Thymus (tissue), 11 donors: ENCODE measurements at regions not wholly inside any gene's neighbourhood (a gene's known extent, or its start where the extent isn't known, plus 50 kb on each side); places are given as distances from the start of the nearest gene placed in this dataset.

Source experiments
- DNase-seq, 9 donors: peaks; one replicate each; pipeline ENCODE4 v3.0.0-alpha.2; 2013; ENCODE audit warnings: low spot score in 9 of 9, low read depth in 6 of 9, missing footprints in 1 of 9
- H3K27ac ChIP-seq, 2 donors: one replicate each; pipeline ENCODE4 v1.5.1; 2013; ENCODE audit warnings: control low read depth in 1 of 2, low read depth in 1 of 2, low read length in 1 of 2, mild to moderate bottlenecking in 1 of 2, moderate library complexity in 1 of 2
- H3K27me3 ChIP-seq, 2 donors: one replicate each; pipeline ENCODE4 v1.5.1; 2013; ENCODE audit warnings: low read length in 1 of 2; ENCODE audit not compliant: control insufficient read depth in 2 of 2, insufficient read depth in 1 of 2
- H3K36me3 ChIP-seq, 2 donors: one replicate each; pipeline ENCODE4 v1.5.1; 2013; ENCODE audit warnings: low read length in 1 of 2, mild to moderate bottlenecking in 1 of 2, moderate library complexity in 1 of 2; ENCODE audit not compliant: control insufficient read depth in 2 of 2, insufficient read depth in 2 of 2
- H3K4me1 ChIP-seq, 2 donors: one replicate each; pipeline ENCODE4 v1.5.1; 2013; ENCODE audit warnings: low read length in 2 of 2; ENCODE audit not compliant: control insufficient read depth in 2 of 2, insufficient read depth in 2 of 2
- H3K4me3 ChIP-seq, 2 donors: one replicate each; pipeline ENCODE4 v1.5.1; 2013; ENCODE audit warnings: low read length in 2 of 2, control low read depth in 1 of 2, mild to moderate bottlenecking in 1 of 2
- H3K9me3 ChIP-seq, 2 donors: one replicate each; pipeline ENCODE4 v1.5.1; 2013; ENCODE audit warnings: low read length in 1 of 2, mild to moderate bottlenecking in 1 of 2; ENCODE audit not compliant: control insufficient read depth in 2 of 2, insufficient read depth in 1 of 2
- WGBS: extraction: QIAGEN DNeasy Blood & Tissue Kit; methylation state at CpG from one replicate; pipeline ENCODE4 v1.1.7; 2013; 5-methylcytosine and 5-hydroxymethylcytosine counted together
- donor health status: healthy.

- no peak for DNase-seq
- no peaks in the 10 kb centered on the region for H3K4me1 ChIP-seq
- no peaks in the 10 kb centered on the region for H3K9me3 ChIP-seq
- H3K4me3 ChIP-seq: no peak overlapping the region
- no peak overlapping the region for H3K27ac ChIP-seq
- WGBS: 87% methylated on average over 3 of the region's 3 CpGs
- H3K36me3 ChIP-seq: no peaks in the 10 kb centered on the region
- H3K27me3 ChIP-seq: no peaks in the 10 kb centered on the region
Observed at GRCh38 chrX:122583551-122583950, 600.5 kb upstream of the GRIA3 start.

DNA sequence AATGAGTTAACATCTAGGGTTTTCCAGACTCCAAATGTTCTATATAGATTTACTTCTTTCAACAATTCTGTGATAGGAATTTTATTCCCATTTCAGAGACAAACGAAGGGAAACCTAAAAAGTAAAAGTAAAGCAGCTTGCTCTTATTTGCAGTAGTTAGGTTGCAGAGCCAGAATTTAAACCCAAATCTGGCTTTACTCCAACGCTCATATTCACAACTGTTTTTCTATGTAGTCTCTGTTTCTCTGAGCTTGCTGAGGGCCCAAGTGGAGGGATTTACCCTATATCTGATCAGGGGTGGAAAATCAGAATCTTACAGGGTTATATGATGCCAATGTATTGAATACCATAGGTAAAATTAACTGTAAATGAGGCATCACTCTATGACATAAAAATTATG, 599.1 kb upstream of the GRIA3 start:
- WGBS: 82% methylated on average over 2 of the region's 2 CpGs
- no peak for DNase-seq
- no peaks in the 10 kb centered on the region for H3K27me3 ChIP-seq
- H3K9me3 ChIP-seq: no peaks in the 10 kb centered on the region
- no peaks in the 10 kb centered on the region for H3K4me1 ChIP-seq
- H3K4me3 ChIP-seq: no peak overlapping the region
- no peaks in the 10 kb centered on the region for H3K36me3 ChIP-seq
- no peak overlapping the region for H3K27ac ChIP-seq

DNA sequence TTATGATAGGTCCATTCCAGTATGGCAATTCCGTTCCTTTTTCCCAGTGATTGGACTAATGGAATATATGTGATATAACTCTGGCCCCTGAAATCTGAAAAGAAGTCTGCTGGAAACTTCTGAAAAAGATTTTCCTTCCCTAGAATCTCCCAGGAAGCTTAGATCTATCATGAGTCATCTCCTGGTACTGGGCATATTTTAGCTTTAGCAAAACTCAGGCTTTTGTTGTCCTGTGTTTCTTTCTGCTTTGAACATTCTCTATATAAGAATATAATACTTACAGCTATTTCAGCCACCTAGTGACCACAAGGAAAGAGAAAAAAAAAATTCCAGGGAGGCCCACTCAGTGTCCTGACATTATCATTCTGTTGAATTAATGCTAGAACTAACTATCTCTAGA, 597.2 kb upstream of the GRIA3 start:
- WGBS: 95% methylated on average over 1 of the region's 1 CpG
- H3K36me3 ChIP-seq: no peaks in the 10 kb centered on the region
- H3K4me3 ChIP-seq: no peak overlapping the region
- H3K27ac ChIP-seq: no peak overlapping the region
- no peaks in the 10 kb centered on the region for H3K4me1 ChIP-seq
- no peaks in the 10 kb centered on the region for H3K9me3 ChIP-seq
- no peak for DNase-seq
- H3K27me3 ChIP-seq: no peaks in the 10 kb centered on the region

- H3K36me3 ChIP-seq: no peaks in the 10 kb centered on the region
- no peak overlapping the region for H3K27ac ChIP-seq
- no peaks in the 10 kb centered on the region for H3K9me3 ChIP-seq
- no peak for DNase-seq
- H3K4me1 ChIP-seq: no peaks in the 10 kb centered on the region
- WGBS: 66% methylated on average over 2 of the region's 2 CpGs
- no peak overlapping the region for H3K4me3 ChIP-seq
- H3K27me3 ChIP-seq: no peaks in the 10 kb centered on the region
Observed at GRCh38 chrX:122591546-122591945, 592.5 kb upstream of the GRIA3 start.

- Histone ChIP-seq H3K27ac (no peak overlapping the region), H3K36me3 (no peaks in the 10 kb centered on the region), H3K9me3 (no peaks in the 10 kb centered on the region), H3K4me1 (no peaks in the 10 kb centered on the region), H3K27me3 (no peaks in the 10 kb centered on the region), H3K4me3 (no peak overlapping the region)
- no peak for DNase-seq
Observed at GRCh38 chrX:122596998-122597397, 587.1 kb upstream of the GRIA3 start.

DNA sequence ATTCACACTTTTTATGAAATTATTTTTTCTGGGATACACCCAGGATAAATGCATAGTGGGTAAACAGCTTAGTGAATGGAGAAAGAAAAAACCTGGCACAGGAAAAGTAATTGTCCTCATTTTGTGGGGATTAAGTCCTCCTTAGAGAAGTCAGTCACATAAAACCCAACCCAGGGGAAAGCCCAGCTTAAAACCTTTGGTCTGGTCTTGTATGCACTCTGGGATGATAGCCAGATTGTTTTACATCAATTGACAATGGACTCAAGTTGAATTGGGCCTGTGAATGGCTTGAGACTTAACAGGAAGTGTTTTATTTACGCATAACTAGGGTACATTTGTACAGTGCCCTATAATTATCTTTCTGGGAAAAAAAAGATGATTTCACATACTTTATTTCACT, 561.3 kb upstream of the GRIA3 start:
- no peak for DNase-seq
- 94% methylated on average over 1 of the region's 1 CpG for WGBS
- peaks cover 0 to 4% of the 10 kb centered on the region in 2 donors for H3K9me3 ChIP-seq

GRCh38 chrX:122625239-122625638, 558.8 kb upstream of the GRIA3 start:
- Histone ChIP-seq H3K4me3 (no peak overlapping the region), H3K9me3 (peaks cover 0 to 4% of the 10 kb centered on the region in 2 donors), H3K4me1 (no peaks in the 10 kb centered on the region), H3K27me3 (no peaks in the 10 kb centered on the region), H3K27ac (no peak overlapping the region), H3K36me3 (no peaks in the 10 kb centered on the region)
- 96% methylated on average over 2 of the region's 2 CpGs for WGBS
- no peak for DNase-seq

More for the DNA sequence above, 561.3 kb upstream of the GRIA3 start:
- no peaks in the 10 kb centered on the region for H3K36me3 ChIP-seq
- H3K27me3 ChIP-seq: no peaks in the 10 kb centered on the region
- no peak overlapping the region for H3K4me3 ChIP-seq
- no peak overlapping the region for H3K27ac ChIP-seq
- H3K4me1 ChIP-seq: no peaks in the 10 kb centered on the region

DNA sequence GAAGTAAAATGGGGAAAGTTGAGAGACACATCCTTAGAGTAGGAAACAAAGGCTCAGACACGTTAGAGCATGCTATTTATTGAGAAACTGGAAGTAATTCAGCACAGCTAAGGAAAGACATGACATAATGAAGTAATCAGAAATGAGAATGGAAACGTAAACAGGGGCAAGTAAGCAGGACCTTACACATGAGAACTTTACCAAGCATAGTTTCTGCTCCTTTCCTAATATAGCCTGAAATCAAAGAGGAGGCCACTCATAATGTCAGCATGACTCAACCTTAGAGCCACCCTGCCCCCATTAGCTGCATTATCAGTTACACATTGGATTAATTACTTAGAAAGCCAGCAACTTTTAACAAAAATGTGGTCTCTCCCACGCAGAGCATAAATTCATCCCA, 558.3 kb upstream of the GRIA3 start:
- Histone ChIP-seq H3K4me3 (no peak overlapping the region), H3K36me3 (no peaks in the 10 kb centered on the region), H3K4me1 (no peaks in the 10 kb centered on the region), H3K27ac (no peak overlapping the region), H3K9me3 (peaks cover 0 to 4% of the 10 kb centered on the region in 2 donors), H3K27me3 (no peaks in the 10 kb centered on the region)
- whole genome bisulfite sequencing: 46% methylated on average over 3 of the region's 3 CpGs
- no peak for DNase-seq

DNA sequence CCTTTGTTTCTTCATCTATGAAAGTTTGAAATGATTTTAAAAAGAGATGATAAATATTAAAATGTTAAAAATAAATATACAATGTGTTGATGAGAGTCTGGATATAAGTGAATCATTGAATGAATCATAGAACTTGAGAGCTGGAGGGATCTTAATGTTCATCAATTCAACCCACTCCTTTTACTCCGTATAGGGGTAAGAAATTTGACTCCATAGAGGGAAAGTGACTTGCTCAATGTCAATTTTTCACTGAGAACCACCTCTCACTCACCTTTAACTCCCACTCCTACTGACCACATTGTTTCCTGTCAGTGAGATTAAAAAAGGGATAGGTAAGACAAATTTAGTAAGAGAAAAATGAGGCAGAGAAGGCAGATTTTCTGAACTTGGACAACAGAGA, 557.2 kb upstream of the GRIA3 start:
- H3K27ac ChIP-seq: no peak overlapping the region
- H3K36me3 ChIP-seq: no peaks in the 10 kb centered on the region
- 82% methylated on average over 1 of the region's 1 CpG for WGBS
- no peak for DNase-seq
- H3K4me3 ChIP-seq: no peak overlapping the region
- no peaks in the 10 kb centered on the region for H3K27me3 ChIP-seq
- H3K9me3 ChIP-seq: no peaks in the 10 kb centered on the region
- H3K4me1 ChIP-seq: no peaks in the 10 kb centered on the region

GRCh38 chrX:122641136-122641535, 542.9 kb upstream of the GRIA3 start:
- H3K4me3 ChIP-seq: no peak overlapping the region
- DNase-seq: no peak
- no peaks in the 10 kb centered on the region for H3K27me3 ChIP-seq
- no peaks in the 10 kb centered on the region for H3K36me3 ChIP-seq
- H3K27ac ChIP-seq: no peak overlapping the region
- no peaks in the 10 kb centered on the region for H3K4me1 ChIP-seq
- H3K9me3 ChIP-seq: peaks cover 0 to 3% of the 10 kb centered on the region in 2 donors
- WGBS: 90% methylated on average over 2 of the region's 2 CpGs
